ENCODE measurements at regions not wholly inside any gene's neighbourhood (a gene's known extent, or its start where the extent isn't known, plus 50 kb on each side); places are given as distances from the start of the nearest gene placed in this dataset.
"Not testable (repeated sequence)": the region's sequence is repeated elsewhere in the genome, so short reads cannot be mapped to it uniquely, and the experiment has no call there.

GRCh38 chr3:195635262-195635873 is 51.6 kb upstream of the APOD start:
- not testable (repeated sequence) for DNase-seq (ENCODE audit: low read depth)

DNA sequence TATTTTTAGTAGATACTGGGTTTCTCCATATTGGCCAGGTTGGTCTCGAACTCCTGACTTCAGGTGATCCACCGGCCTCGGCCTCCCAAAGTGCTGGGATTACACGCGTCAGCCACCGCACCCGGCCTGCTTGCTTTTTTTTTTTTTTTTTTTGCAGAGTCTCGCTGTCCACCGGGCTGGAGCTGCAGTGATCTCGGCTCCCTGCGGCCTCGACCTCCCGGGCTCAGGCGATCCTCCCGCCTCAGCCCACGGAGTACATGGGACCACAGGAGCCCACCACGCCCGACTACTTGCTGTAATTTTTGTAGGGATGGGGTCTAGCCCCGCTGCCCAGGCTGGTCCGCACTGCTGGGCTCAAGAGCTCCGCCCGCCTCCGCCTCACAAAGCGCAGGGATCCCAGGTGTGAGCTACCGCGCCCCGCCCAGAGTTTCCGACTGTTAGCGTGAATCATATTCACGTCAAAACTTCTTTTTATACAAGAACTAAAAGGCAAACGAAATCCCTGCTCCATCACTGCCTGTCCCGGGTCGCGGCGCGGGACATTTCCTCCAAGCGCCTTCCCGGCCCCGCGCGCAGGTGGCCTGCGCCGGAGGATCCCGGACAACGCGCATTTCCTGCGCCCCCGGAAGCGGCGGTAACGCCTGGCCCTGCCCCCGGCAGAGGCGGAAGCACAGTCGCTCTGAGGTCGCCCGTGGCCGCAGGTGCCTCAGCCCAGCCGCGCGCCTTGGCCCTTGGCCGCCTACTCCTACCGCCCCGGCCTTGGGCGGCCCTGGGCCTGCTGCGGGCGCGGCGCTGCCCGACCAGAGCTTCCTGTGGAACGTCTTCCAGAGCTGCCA is 50.9 kb upstream of the APOD start:
- peak; percentile 30 for DNase-seq (ENCODE audit: low read depth)
